Neural cell (in vitro differentiated cells): ENCODE measurements at regions not wholly inside any gene's neighbourhood (a gene's known extent, or its start where the extent isn't known, plus 50 kb on each side); places are given as distances from the start of the nearest gene placed in this dataset.

Experiments used
- H2AFZ ChIP-seq: fragments of 200-600, 300-800 bp; sonication (generic), shearing (Covaris generic); 2 replicates; pipeline ENCODE4 v1.6.0; 2014; ENCODE audit warnings: low read depth, mild to moderate bottlenecking, antibody characterized with exemption, low read length, moderate library complexity
- H3F3A ChIP-seq: fragments of 200-600 bp; shearing (Covaris generic); 2 replicates; pipeline ENCODE4 v1.6.1; 2016; ENCODE audit warnings: mild to moderate bottlenecking, moderate library complexity, mixed read lengths, antibody characterized with exemption, low read length; ENCODE audit not compliant: insufficient read depth, poor library complexity, severe bottlenecking
- H3K27ac ChIP-seq: fragments of 200-600, 300-800 bp; sonication (generic), shearing (Covaris generic); 2 replicates; pipeline ENCODE4 v1.5.1; 2014; ENCODE audit warnings: mild to moderate bottlenecking, low read length, moderate library complexity
- H3K27me3 ChIP-seq: fragments of 300-800, 200-600 bp; sonication (generic), shearing (Covaris generic); 2 replicates; pipeline ENCODE4 v1.6.0; 2014; ENCODE audit warnings: mild to moderate bottlenecking, low read depth, low read length, moderate library complexity; ENCODE audit not compliant: insufficient read depth
- H3K36me3 ChIP-seq: fragments of 300-800, 200-600 bp; sonication (generic), shearing (Covaris generic); 2 replicates; pipeline ENCODE4 v1.5.1; 2014; ENCODE audit warnings: mild to moderate bottlenecking, antibody characterized with exemption, low read length, moderate library complexity; ENCODE audit not compliant: insufficient read depth
- H3K4me2 ChIP-seq: fragments of 300-800, 200-600 bp; sonication (generic), shearing (Covaris generic); 2 replicates; pipeline ENCODE4 v1.6.0; 2014; ENCODE audit warnings: mild to moderate bottlenecking, low read length
- H3K4me3 ChIP-seq: fragments of 300-800, 200-600 bp; sonication (generic), shearing (Covaris generic); 2 replicates; pipeline ENCODE4 v1.5.1; 2014; ENCODE audit warnings: mild to moderate bottlenecking, low read length, moderate library complexity
- H3K79me2 ChIP-seq: fragments of 200-600 bp; shearing (Covaris generic); replicated peaks from 2 replicates; pipeline ENCODE4 v1.6.0; 2014; ENCODE audit warnings: mild to moderate bottlenecking, low read length, moderate library complexity; ENCODE audit not compliant: insufficient read depth
- H3K9ac ChIP-seq: fragments of 300-800, 200-600 bp; sonication (generic), shearing (Covaris generic); 2 replicates; pipeline ENCODE4 v1.6.1; 2016; ENCODE audit warnings: mild to moderate bottlenecking, low read length, mixed read lengths
- H3K9me2 ChIP-seq: fragments of 200-600 bp; shearing (Covaris generic); 2 replicates; pipeline ENCODE4 v1.6.1; 2016; ENCODE audit warnings: mild to moderate bottlenecking, low read length, mixed read lengths; ENCODE audit not compliant: insufficient read depth
- H3K9me3 ChIP-seq: fragments of 200-600, 300-800 bp; sonication (generic), shearing (Covaris generic); 2 replicates; pipeline ENCODE4 v1.6.1; 2016; ENCODE audit warnings: mild to moderate bottlenecking, mixed run types, low read length, moderate library complexity, mixed read lengths
- H4K20me1 ChIP-seq: fragments of 200-600 bp; shearing (Covaris generic); 2 replicates; pipeline ENCODE4 v1.6.1; 2016; ENCODE audit warnings: mild to moderate bottlenecking, mixed run types; ENCODE audit not compliant: insufficient read depth
- CTCF ChIP-seq: fragments of 450-650 bp; IDR thresholded peaks from 2 replicates; pipeline ENCODE4 v1.5.1; 2014; ENCODE audit warnings: antibody characterized with exemption, mild to moderate bottlenecking, moderate library complexity; ENCODE audit not compliant: poor library complexity, severe bottlenecking
- EP300 ChIP-seq: fragments of 450-650 bp; conservative IDR thresholded peaks from 2 replicates; pipeline ENCODE4 v1.6.1; 2014; ENCODE audit warnings: antibody characterized with exemption, mild to moderate bottlenecking, moderate library complexity; ENCODE audit not compliant: poor library complexity, severe bottlenecking
- EZH2 ChIP-seq: fragments of 200-600, 300-800 bp; shearing (Covaris generic), sonication (generic); IDR thresholded peaks from 2 replicates; pipeline ENCODE4 v1.6.1; 2014; ENCODE audit warnings: antibody characterized with exemption, low read length, borderline replicate concordance, mild to moderate bottlenecking; ENCODE audit not compliant: insufficient read depth, poor library complexity, severe bottlenecking
- MXI1 ChIP-seq: fragments of 450-650 bp; conservative IDR thresholded peaks from 2 replicates; pipeline ENCODE4 v1.6.1; 2014; ENCODE audit warnings: antibody characterized with exemption, mild to moderate bottlenecking; ENCODE audit not compliant: poor library complexity, severe bottlenecking
- POLR2AphosphoS5 ChIP-seq: IDR thresholded peaks from 2 replicates; pipeline ENCODE4 v1.6.1; 2012
- RAD21 ChIP-seq: fragments of 450-650 bp; conservative IDR thresholded peaks from 2 replicates; pipeline ENCODE4 v1.6.1; 2014; ENCODE audit warnings: antibody characterized with exemption, mild to moderate bottlenecking, moderate library complexity
- REST ChIP-seq: IDR thresholded peaks from 2 replicates; pipeline ENCODE4 v1.6.1; 2012; ENCODE audit warnings: borderline replicate concordance
- SMC3 ChIP-seq: fragments of 450-650 bp; conservative IDR thresholded peaks from 2 replicates; pipeline ENCODE4 v1.6.1; 2014; ENCODE audit warnings: antibody characterized with exemption, mild to moderate bottlenecking, moderate library complexity; ENCODE audit not compliant: poor library complexity
- TAF1 ChIP-seq: IDR thresholded peaks from 2 replicates; pipeline ENCODE4 v1.6.1; 2012; ENCODE audit warnings: low read depth

- Histone ChIP-seq H3K9me2 (no peaks in the 10 kb centered on the region), H3K9me3 (no peaks in the 10 kb centered on the region), H3K36me3 (no peaks in the 10 kb centered on the region), H3K9ac (no peak overlapping the region), H3K27me3 (no peaks in the 10 kb centered on the region), H3K27ac (no peak overlapping the region), H3K4me3 (no peak overlapping the region), H4K20me1 (no peaks in the 10 kb centered on the region), H3K4me2 (no peak overlapping the region), H2AFZ (no peak overlapping the region), H3K79me2 (no peaks in the 10 kb centered on the region), H3F3A (no peaks in the 10 kb centered on the region)
- TF ChIP-seq POLR2AphosphoS5 (no peak), RAD21 (no peak), SMC3 (no peak), MXI1 (no peak), EP300 (no peak), EZH2 (no peak)
These were observed 612.5 kb downstream of the KIF4B start for GRCh38 chr5:155625897-155626543.

- no peak overlapping the region for H3K9ac ChIP-seq
- no peaks in the 10 kb centered on the region for H3K27me3 ChIP-seq
- no peaks in the 10 kb centered on the region for H3K9me2 ChIP-seq
- H3K4me3 ChIP-seq = no peak overlapping the region
- no peaks in the 10 kb centered on the region for H3K9me3 ChIP-seq
- no peak for TF ChIP-seq EZH2
- TF ChIP-seq POLR2AphosphoS5 = no peak
- peak; percentile 80 for TF ChIP-seq REST
- TF ChIP-seq TAF1 = no peak
- TF ChIP-seq EP300 = peak; percentile 43
- no peak overlapping the region for H3K27ac ChIP-seq
- H3K4me2 ChIP-seq = no peak overlapping the region
- H3F3A ChIP-seq = no peaks in the 10 kb centered on the region
- H3K79me2 ChIP-seq = no peaks in the 10 kb centered on the region
- H3K36me3 ChIP-seq = no peaks in the 10 kb centered on the region
- H2AFZ ChIP-seq = no peak overlapping the region
- H4K20me1 ChIP-seq = no peaks in the 10 kb centered on the region
These were observed 613.0 kb downstream of the KIF4B start for GRCh38 chr5:155626592-155626991.

- Histone ChIP-seq H3F3A (no peaks in the 10 kb centered on the region), H3K27me3 (no peaks in the 10 kb centered on the region), H3K4me3 (no peak overlapping the region), H3K27ac (no peak overlapping the region), H3K4me2 (no peak overlapping the region), H3K36me3 (no peaks in the 10 kb centered on the region), H3K79me2 (no peaks in the 10 kb centered on the region), H3K9ac (no peak overlapping the region), H3K9me3 (no peaks in the 10 kb centered on the region), H2AFZ (no peak overlapping the region), H3K9me2 (no peaks in the 10 kb centered on the region), H4K20me1 (no peaks in the 10 kb centered on the region)
- TF ChIP-seq RAD21 (no peak), TAF1 (no peak), CTCF (no peak), REST (no peak), EZH2 (no peak), SMC3 (no peak), EP300 (no peak), MXI1 (no peak), POLR2AphosphoS5 (no peak)
These were observed 614.8 kb downstream of the KIF4B start for GRCh38 chr5:155628346-155628745.
